ENCODE measurements at regions not wholly inside any gene's neighbourhood (a gene's known extent, or its start where the extent isn't known, plus 50 kb on each side); places are given as distances from the start of the nearest gene placed in this dataset.

- no peak overlapping the region for H3K27ac ChIP-seq
- TF ChIP-seq POLR2AphosphoS5 (IDR thresholded peaks at IDR 0.05): no peak
- no peak for TF ChIP-seq CTCF (IDR thresholded peaks at IDR 0.05)
- no peak for TF ChIP-seq POLR2A (IDR thresholded peaks at IDR 0.05)
- no peak for TF ChIP-seq EP300 (IDR thresholded peaks at IDR 0.05)
- H3K4me1 ChIP-seq: no peaks in the 10 kb centered on the region
- H3K27me3 ChIP-seq: no peaks in the 10 kb centered on the region
- WGBS, 2 donors (ENCODE audit: low coverage in 1 of 2): 22% methylated on average over 1 of the region's 1 CpG; no CpG with 5 or more reads in 1 of the 2 donors
- no peak for ATAC-seq
- no peak overlapping the region for H3K4me3 ChIP-seq
- no peaks in the 10 kb centered on the region for H3K36me3 ChIP-seq
- H3K9me3 ChIP-seq: no peaks in the 10 kb centered on the region
Measured at GRCh38 chrX:138018145-138018799, 452.3 kb downstream of the ZIC3 start.

GRCh38 chrX:138020941-138021340, 455.0 kb downstream of the ZIC3 start:
- 25 to 44% methylated on average over 1 of the region's 1 CpG for WGBS, 2 donors (ENCODE audit: low coverage in 1 of 2)
- Histone ChIP-seq H3K27ac (no peak overlapping the region), H3K36me3 (no peaks in the 10 kb centered on the region), H3K27me3 (no peaks in the 10 kb centered on the region), H3K9me3 (no peaks in the 10 kb centered on the region), H3K4me1 (no peaks in the 10 kb centered on the region), H3K4me3 (no peak overlapping the region)
- TF ChIP-seq CTCF (IDR thresholded peaks at IDR 0.05) (no peak), EP300 (IDR thresholded peaks at IDR 0.05) (no peak), POLR2A (IDR thresholded peaks at IDR 0.05) (no peak), POLR2AphosphoS5 (IDR thresholded peaks at IDR 0.05) (no peak)
- ATAC-seq: no peak

DNA sequence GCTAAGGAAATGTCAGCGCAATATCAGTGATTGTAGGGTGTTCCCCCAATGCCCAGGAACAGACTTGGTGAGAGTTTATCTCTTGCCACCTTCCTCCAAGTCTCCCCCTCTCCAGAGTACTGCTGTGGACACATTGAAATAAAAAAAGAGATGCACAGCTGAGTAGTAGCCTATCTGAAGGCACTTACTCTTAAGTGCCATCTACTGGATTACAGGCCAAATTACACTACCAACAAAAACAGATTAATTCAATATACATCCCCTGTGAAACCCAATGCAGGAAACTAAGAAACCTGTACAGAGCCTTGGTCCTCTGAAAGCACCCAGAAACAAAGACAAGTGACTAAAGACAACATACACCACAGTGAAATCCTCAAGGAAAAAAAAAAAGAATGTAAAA, 460.3 kb downstream of the ZIC3 start:
- ATAC-seq: no peak
- peak in 1 of 4 experiments; percentile 55 for TF ChIP-seq CTCF (IDR thresholded peaks at IDR 0.05)
- TF ChIP-seq EP300 (IDR thresholded peaks at IDR 0.05): no peak
- TF ChIP-seq POLR2A (IDR thresholded peaks at IDR 0.05): no peak
- no peak for TF ChIP-seq POLR2AphosphoS5 (IDR thresholded peaks at IDR 0.05)
- 86% methylated on average over 1 of the region's 1 CpG; no CpG with 5 or more reads in 1 of the 2 donors for WGBS, 2 donors (ENCODE audit: low coverage in 1 of 2)
- no peaks in the 10 kb centered on the region for H3K36me3 ChIP-seq
- H3K4me1 ChIP-seq: no peaks in the 10 kb centered on the region
- no peaks in the 10 kb centered on the region for H3K9me3 ChIP-seq
- H3K27me3 ChIP-seq: no peaks in the 10 kb centered on the region
- no peak overlapping the region for H3K27ac ChIP-seq
- H3K4me3 ChIP-seq: no peak overlapping the region

- no peaks in the 10 kb centered on the region for H3K27me3 ChIP-seq
- no peaks in the 10 kb centered on the region for H3K36me3 ChIP-seq
- no peaks in the 10 kb centered on the region for H3K4me1 ChIP-seq
- no peaks in the 10 kb centered on the region for H3K9me3 ChIP-seq
- no peak for ATAC-seq
- H3K4me3 ChIP-seq: no peak overlapping the region
- no peak for TF ChIP-seq POLR2AphosphoS5 (IDR thresholded peaks at IDR 0.05)
- no peak for TF ChIP-seq EP300 (IDR thresholded peaks at IDR 0.05)
- no peak for TF ChIP-seq CTCF (IDR thresholded peaks at IDR 0.05)
- no peak for TF ChIP-seq POLR2A (IDR thresholded peaks at IDR 0.05)
- no peak overlapping the region for H3K27ac ChIP-seq
Measured at GRCh38 chrX:138031715-138032114, 465.8 kb downstream of the ZIC3 start.

GRCh38 chrX:138034136-138034535, 468.2 kb downstream of the ZIC3 start:
- WGBS, 2 donors (ENCODE audit: low coverage in 1 of 2): 27 to 29% methylated on average over 1 of the region's 1 CpG
- no peak for TF ChIP-seq EP300 (IDR thresholded peaks at IDR 0.05)
- TF ChIP-seq POLR2A (IDR thresholded peaks at IDR 0.05): no peak
- no peak for TF ChIP-seq CTCF (IDR thresholded peaks at IDR 0.05)
- no peak for TF ChIP-seq POLR2AphosphoS5 (IDR thresholded peaks at IDR 0.05)
- Histone ChIP-seq H3K36me3 (no peaks in the 10 kb centered on the region), H3K4me1 (no peaks in the 10 kb centered on the region), H3K27me3 (no peaks in the 10 kb centered on the region), H3K27ac (no peak overlapping the region), H3K4me3 (no peak overlapping the region), H3K9me3 (no peaks in the 10 kb centered on the region)
- no peak for ATAC-seq
